Mesenchymal stem cell (in vitro differentiated cells and primary cell): ENCODE measurements at regions not wholly inside any gene's neighbourhood (a gene's known extent, or its start where the extent isn't known, plus 50 kb on each side); places are given as distances from the start of the nearest gene placed in this dataset.

Experiments
- DNase-seq: peaks from one replicate; pipeline ENCODE4 v3.0.0-alpha.2; 2013
- H2AFZ ChIP-seq: one replicate; pipeline ENCODE4 v1.6.1; 2013; ENCODE audit warnings: low read depth, mild to moderate bottlenecking, control low read depth, inconsistent platforms, low read length, moderate library complexity
- H2AK5ac ChIP-seq: 2 replicates; pipeline ENCODE4 v1.6.1; 2013; ENCODE audit warnings: low read length, moderate library complexity, mild to moderate bottlenecking, inconsistent platforms; ENCODE audit not compliant: severe bottlenecking
- H2BK120ac ChIP-seq: one replicate; pipeline ENCODE4 v1.6.1; 2013; ENCODE audit warnings: low read depth, mild to moderate bottlenecking, inconsistent platforms, low read length, moderate library complexity
- H2BK12ac ChIP-seq, 2 experiments: one replicate each; pipeline ENCODE4 v1.6.1; 2013; ENCODE audit warnings: inconsistent platforms in 2 of 2, low read length in 2 of 2, mild to moderate bottlenecking in 2 of 2, moderate library complexity in 2 of 2, control low read depth in 1 of 2
- H2BK15ac ChIP-seq: one replicate; pipeline ENCODE4 v1.6.1; 2013; ENCODE audit warnings: mild to moderate bottlenecking, low read depth, inconsistent platforms; ENCODE audit not compliant: poor library complexity, severe bottlenecking
- H2BK5ac ChIP-seq: 2 replicates; pipeline ENCODE4 v1.6.1; 2013; ENCODE audit warnings: low read depth, mild to moderate bottlenecking, low read length, control low read depth, inconsistent platforms; ENCODE audit not compliant: poor library complexity, severe bottlenecking
- H3K14ac ChIP-seq, 2 experiments: one replicate each; pipeline ENCODE4 v1.6.1; 2013; ENCODE audit warnings: inconsistent platforms in 2 of 2, low read length in 2 of 2, control low read depth in 1 of 2, mild to moderate bottlenecking in 1 of 2, moderate library complexity in 1 of 2
- H3K18ac ChIP-seq, 2 experiments: one replicate each; pipeline ENCODE4 v1.6.1; 2013; ENCODE audit warnings: inconsistent platforms in 2 of 2, low read length in 2 of 2, control low read depth in 1 of 2, low read depth in 1 of 2, mild to moderate bottlenecking in 1 of 2
- H3K23ac ChIP-seq, 2 experiments: one replicate each; pipeline ENCODE4 v1.6.1; 2013; ENCODE audit warnings: inconsistent platforms in 2 of 2, low read length in 2 of 2, mild to moderate bottlenecking in 2 of 2, moderate library complexity in 2 of 2, control low read depth in 1 of 2
- H3K27ac ChIP-seq: 2 replicates; pipeline ENCODE4 v1.5.1; 2013; ENCODE audit warnings: mild to moderate bottlenecking, moderate library complexity, low read length, control low read depth, inconsistent platforms; ENCODE audit not compliant: poor library complexity, severe bottlenecking
- H3K27me3 ChIP-seq, 2 experiments: 2 replicates each; pipeline versions ENCODE4 v1.6.1 to v1.7.0; 2013; ENCODE audit warnings: low read length in 2 of 2, mild to moderate bottlenecking in 2 of 2, moderate library complexity in 2 of 2, control low read depth in 1 of 2, inconsistent platforms in 1 of 2; ENCODE audit not compliant: control insufficient read depth in 1 of 2, insufficient read depth in 1 of 2
- H3K36me3 ChIP-seq, 2 experiments: 2 replicates each; pipeline versions ENCODE4 v1.6.1 to v1.7.0; 2013; ENCODE audit warnings: low read length in 2 of 2, control low read depth in 1 of 2, inconsistent platforms in 1 of 2, low read depth in 1 of 2, mild to moderate bottlenecking in 1 of 2; ENCODE audit not compliant: insufficient read depth in 2 of 2, control insufficient read depth in 1 of 2
- H3K4ac ChIP-seq, 2 experiments: one replicate each; pipeline ENCODE4 v1.6.1; 2013; ENCODE audit warnings: inconsistent platforms in 2 of 2, low read length in 2 of 2, mild to moderate bottlenecking in 2 of 2, moderate library complexity in 2 of 2, control low read depth in 1 of 2, low read depth in 1 of 2
- H3K4me1 ChIP-seq: 2 replicates; pipeline ENCODE4 v1.6.1; 2013; ENCODE audit warnings: low read depth, low read length, control low read depth; ENCODE audit not compliant: control insufficient read depth, insufficient read depth
- H3K4me2 ChIP-seq: 2 replicates; pipeline ENCODE4 v1.6.1; 2013; ENCODE audit warnings: low read length, mild to moderate bottlenecking, inconsistent platforms; ENCODE audit not compliant: poor library complexity, severe bottlenecking
- H3K4me3 ChIP-seq, 2 experiments: 2 replicates each; pipeline versions ENCODE4 v1.5.1 to v1.7.0; 2013; ENCODE audit warnings: low read length in 2 of 2, mild to moderate bottlenecking in 2 of 2, control low read depth in 1 of 2, low read depth in 1 of 2; ENCODE audit not compliant: insufficient read depth in 1 of 2
- H3K79me1 ChIP-seq: replicated peaks from 2 replicates; pipeline ENCODE4 v1.6.1; 2013; ENCODE audit warnings: mild to moderate bottlenecking, control low read depth, low read length, inconsistent platforms; ENCODE audit not compliant: poor library complexity, severe bottlenecking
- H3K9ac ChIP-seq: 2 replicates; pipeline ENCODE4 v1.7.0; 2013; ENCODE audit warnings: mild to moderate bottlenecking, low read length, moderate library complexity
- H3K9me3 ChIP-seq: 2 replicates; pipeline ENCODE4 v1.7.0; 2013; ENCODE audit warnings: mild to moderate bottlenecking, low read length; ENCODE audit not compliant: control insufficient read depth
- H4K8ac ChIP-seq: one replicate; pipeline ENCODE4 v1.6.1; 2013; ENCODE audit warnings: inconsistent platforms, mild to moderate bottlenecking, low read length, moderate library complexity
- H4K91ac ChIP-seq: one replicate; pipeline ENCODE4 v1.6.1; 2013; ENCODE audit warnings: mild to moderate bottlenecking, low read length, inconsistent platforms
- WGBS: methylation state at CpG from one replicate; pipeline ENCODE4 v1.1.7; 2013; ENCODE audit warnings: mixed read lengths; 5-methylcytosine and 5-hydroxymethylcytosine counted together

DNA sequence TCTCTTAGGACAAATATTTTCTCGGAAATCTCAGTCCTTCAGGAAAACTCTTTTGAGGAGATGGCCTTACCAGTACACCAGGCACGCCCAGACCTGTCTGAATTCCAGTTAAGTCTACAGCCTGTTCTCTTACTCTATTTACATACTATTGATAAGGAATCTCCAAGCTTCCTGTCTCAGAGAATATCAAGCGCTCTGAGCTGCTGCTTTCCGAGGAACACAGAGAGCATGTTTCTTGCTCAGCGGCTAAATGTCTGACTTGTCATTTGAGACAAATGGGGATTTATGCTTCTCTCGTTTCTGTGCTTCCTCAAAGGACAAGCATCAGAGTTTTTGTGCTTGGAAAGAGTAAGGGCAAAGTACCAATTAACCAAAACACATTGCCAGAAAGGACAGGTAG is 112.4 kb upstream of the CCDC54 start:
- Histone ChIP-seq H4K91ac (no peak overlapping the region), H3K79me1 (no peaks in the 10 kb centered on the region), H3K9me3 (no peaks in the 10 kb centered on the region), H3K36me3 (no peaks in the 10 kb centered on the region), H3K27ac (no peak overlapping the region), H3K27me3 (no peaks in the 10 kb centered on the region), H3K4me2 (no peak overlapping the region), H3K4me1 (no peaks in the 10 kb centered on the region), H2AK5ac (no peak overlapping the region), H3K23ac (no peak overlapping the region), H2BK120ac (no peak overlapping the region), H2BK12ac (no peak overlapping the region), H3K14ac (no peak overlapping the region), H3K4me3 (no peak overlapping the region), H3K9ac (no peak overlapping the region), H3K18ac (peak overlapping the region; percentile 24 to 52), H2AFZ (no peak overlapping the region), H4K8ac (no peak overlapping the region), H2BK15ac (no peak overlapping the region), H3K4ac (peak overlapping the region in 1 of 2 experiments; percentile 26), H2BK5ac (no peak overlapping the region)
- DNase-seq = peak; percentile 36
- WGBS = 6% methylated on average over 6 of the region's 6 CpGs

DNA sequence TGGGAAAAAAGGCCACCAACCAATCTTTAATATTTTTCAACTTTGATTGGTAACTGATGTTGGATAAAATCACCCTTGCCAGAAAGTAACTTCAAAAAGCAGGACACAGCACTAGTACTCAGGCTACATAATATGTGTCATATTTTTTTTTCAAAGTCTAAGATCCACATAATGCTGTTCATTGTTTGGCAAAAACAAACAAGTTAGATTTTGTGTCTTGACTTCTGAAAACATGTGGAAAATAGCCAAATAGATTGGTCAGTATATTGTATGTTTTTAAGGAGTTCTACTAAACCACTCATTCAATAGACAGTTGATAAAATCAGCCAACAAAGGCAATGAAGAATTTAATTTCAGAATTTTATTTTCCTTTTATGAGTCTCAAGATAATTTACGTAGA is 111.7 kb upstream of the CCDC54 start:
- no peak overlapping the region for H3K4ac ChIP-seq
- no peak overlapping the region for H3K18ac ChIP-seq
- H4K91ac ChIP-seq = no peak overlapping the region
- no peak overlapping the region for H2BK120ac ChIP-seq
- no peak overlapping the region for H2BK5ac ChIP-seq
- H3K27me3 ChIP-seq = no peaks in the 10 kb centered on the region
- H2BK12ac ChIP-seq = no peak overlapping the region
- no peak overlapping the region for H3K9ac ChIP-seq
- H3K4me3 ChIP-seq = no peak overlapping the region
- no peak overlapping the region for H3K27ac ChIP-seq
- no peaks in the 10 kb centered on the region for H3K4me1 ChIP-seq
- H3K36me3 ChIP-seq = no peaks in the 10 kb centered on the region
- DNase-seq = no peak
- no peak overlapping the region for H3K4me2 ChIP-seq
- no peak overlapping the region for H2BK15ac ChIP-seq
- no peak overlapping the region for H2AK5ac ChIP-seq
- no peak overlapping the region for H2AFZ ChIP-seq
- H3K79me1 ChIP-seq = no peaks in the 10 kb centered on the region
- no peaks in the 10 kb centered on the region for H3K9me3 ChIP-seq
- H3K14ac ChIP-seq = no peak overlapping the region
- H4K8ac ChIP-seq = no peak overlapping the region
- no peak overlapping the region for H3K23ac ChIP-seq
- WGBS = no CpG with 5 or more reads among the region's 1 CpG

DNA sequence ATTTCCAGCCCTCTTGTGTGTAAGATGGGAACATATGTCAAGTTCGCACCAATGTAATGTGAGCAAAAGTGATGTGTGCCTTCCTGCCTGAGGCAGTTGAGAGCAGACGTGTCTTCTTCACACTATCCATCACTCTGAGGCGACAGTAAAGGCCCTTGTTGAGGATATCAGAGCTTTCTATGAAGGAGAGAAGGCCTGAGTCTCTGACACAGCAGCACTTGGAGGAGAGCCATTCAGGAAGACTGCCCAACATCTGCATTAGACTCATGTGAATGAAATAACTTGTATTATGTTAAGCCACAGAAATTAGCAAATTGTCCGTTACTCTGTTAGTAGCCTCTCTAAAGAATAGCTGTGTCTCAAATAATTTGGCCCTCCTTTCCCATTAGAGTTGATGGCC is 108.8 kb upstream of the CCDC54 start:
- Histone ChIP-seq H2BK15ac (no peak overlapping the region), H4K91ac (peak overlapping the region; percentile 70), H3K4me3 (no peak overlapping the region), H3K27me3 (no peaks in the 10 kb centered on the region), H2BK12ac (no peak overlapping the region), H2BK120ac (no peak overlapping the region), H4K8ac (no peak overlapping the region), H3K23ac (no peak overlapping the region), H3K18ac (no peak overlapping the region), H3K9ac (no peak overlapping the region), H3K14ac (no peak overlapping the region), H3K27ac (no peak overlapping the region), H3K4me2 (no peak overlapping the region), H3K36me3 (no peaks in the 10 kb centered on the region), H3K4ac (no peak overlapping the region), H3K79me1 (no peaks in the 10 kb centered on the region), H3K4me1 (no peaks in the 10 kb centered on the region), H2BK5ac (no peak overlapping the region), H3K9me3 (no peaks in the 10 kb centered on the region), H2AK5ac (no peak overlapping the region), H2AFZ (no peak overlapping the region)
- WGBS = 75% methylated on average over 1 of the region's 4 CpGs
- DNase-seq = no peak

DNA sequence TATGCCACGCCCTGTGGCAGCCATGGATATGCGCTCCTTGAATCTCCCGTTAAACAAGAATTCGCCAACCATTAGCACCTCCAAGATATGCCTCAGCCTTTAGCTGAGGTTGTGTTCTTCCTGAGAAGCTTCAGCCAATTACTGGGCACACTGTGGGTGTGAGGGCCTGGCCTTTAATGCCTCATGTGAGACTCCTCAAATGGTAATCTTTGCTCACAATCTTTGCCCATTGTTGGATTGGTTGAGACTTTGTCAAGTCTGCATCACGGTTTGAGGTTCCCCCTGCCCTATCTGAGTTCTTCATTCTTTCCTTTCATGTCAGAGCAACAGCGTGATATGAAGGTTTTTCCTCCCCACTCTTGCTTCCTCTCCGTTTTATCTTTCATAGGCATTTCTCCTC is 108.1 kb upstream of the CCDC54 start:
- no peak overlapping the region for H2BK12ac ChIP-seq
- no peak overlapping the region for H2AFZ ChIP-seq
- H4K91ac ChIP-seq = no peak overlapping the region
- H3K9me3 ChIP-seq = no peaks in the 10 kb centered on the region
- no peak overlapping the region for H3K4me2 ChIP-seq
- no peak overlapping the region for H4K8ac ChIP-seq
- no peak overlapping the region for H2BK5ac ChIP-seq
- H3K27ac ChIP-seq = no peak overlapping the region
- no peak overlapping the region for H3K9ac ChIP-seq
- no peak overlapping the region for H2AK5ac ChIP-seq
- H3K4me3 ChIP-seq = no peak overlapping the region
- H2BK15ac ChIP-seq = no peak overlapping the region
- H3K79me1 ChIP-seq = no peaks in the 10 kb centered on the region
- no peak overlapping the region for H3K4ac ChIP-seq
- WGBS = 83% methylated on average over 7 of the region's 7 CpGs
- H3K18ac ChIP-seq = no peak overlapping the region
- H3K23ac ChIP-seq = no peak overlapping the region
- DNase-seq = no peak
- no peaks in the 10 kb centered on the region for H3K27me3 ChIP-seq
- H3K14ac ChIP-seq = no peak overlapping the region
- no peak overlapping the region for H2BK120ac ChIP-seq
- no peaks in the 10 kb centered on the region for H3K4me1 ChIP-seq
- no peaks in the 10 kb centered on the region for H3K36me3 ChIP-seq
